ENCODE measurements at regions not wholly inside any gene's neighbourhood (a gene's known extent, or its start where the extent isn't known, plus 50 kb on each side); places are given as distances from the start of the nearest gene placed in this dataset.
"Not testable (repeated sequence)": the region's sequence is repeated elsewhere in the genome, so short reads cannot be mapped to it uniquely, and the experiment has no call there.

DNA sequence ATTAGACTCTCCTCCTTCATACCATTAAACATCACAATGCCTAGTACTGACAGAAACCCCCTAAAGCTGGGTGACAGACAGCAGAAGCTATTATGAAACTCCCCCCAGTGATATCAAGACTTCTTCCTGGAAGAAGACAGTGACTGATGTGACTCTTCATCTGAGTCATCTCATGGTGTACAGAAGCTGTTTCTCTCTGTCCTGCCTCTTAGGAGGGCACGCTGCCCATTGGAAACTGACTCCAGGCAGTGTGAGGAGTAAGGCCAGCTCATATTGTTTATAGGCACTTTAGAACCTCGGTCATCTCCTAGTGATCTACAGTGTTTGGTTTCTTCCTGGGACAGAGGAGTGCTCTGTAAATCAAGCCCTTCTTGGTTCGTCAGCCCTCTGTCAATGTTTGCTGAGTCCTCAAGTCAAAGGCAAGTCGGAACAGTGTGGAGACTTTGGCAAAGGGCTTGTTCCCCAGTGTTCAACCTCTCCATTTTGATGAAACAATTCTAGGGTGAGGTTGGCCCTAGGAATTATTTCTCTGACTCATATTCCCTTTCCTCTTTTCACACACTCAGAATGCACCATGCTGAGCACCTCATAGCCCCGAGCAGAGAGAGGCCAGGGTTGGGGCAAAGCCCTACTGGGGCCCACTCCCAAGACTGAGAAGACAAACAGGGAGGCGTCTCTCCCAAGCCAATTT, 172.5 kb upstream of the TMEM45B start:
- TF ChIP-seq, protein P1, sequence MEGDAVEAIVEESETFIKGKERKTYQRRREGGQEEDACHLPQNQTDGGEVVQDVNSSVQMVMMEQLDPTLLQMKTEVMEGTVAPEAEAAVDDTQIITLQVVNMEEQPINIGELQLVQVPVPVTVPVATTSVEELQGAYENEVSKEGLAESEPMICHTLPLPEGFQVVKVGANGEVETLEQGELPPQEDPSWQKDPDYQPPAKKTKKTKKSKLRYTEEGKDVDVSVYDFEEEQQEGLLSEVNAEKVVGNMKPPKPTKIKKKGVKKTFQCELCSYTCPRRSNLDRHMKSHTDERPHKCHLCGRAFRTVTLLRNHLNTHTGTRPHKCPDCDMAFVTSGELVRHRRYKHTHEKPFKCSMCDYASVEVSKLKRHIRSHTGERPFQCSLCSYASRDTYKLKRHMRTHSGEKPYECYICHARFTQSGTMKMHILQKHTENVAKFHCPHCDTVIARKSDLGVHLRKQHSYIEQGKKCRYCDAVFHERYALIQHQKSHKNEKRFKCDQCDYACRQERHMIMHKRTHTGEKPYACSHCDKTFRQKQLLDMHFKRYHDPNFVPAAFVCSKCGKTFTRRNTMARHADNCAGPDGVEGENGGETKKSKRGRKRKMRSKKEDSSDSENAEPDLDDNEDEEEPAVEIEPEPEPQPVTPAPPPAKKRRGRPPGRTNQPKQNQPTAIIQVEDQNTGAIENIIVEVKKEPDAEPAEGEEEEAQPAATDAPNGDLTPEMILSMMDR (conservative IDR thresholded peaks at IDR 0.05; ENCODE audit: low read depth, low read length), result no peak
- no peak overlapping the region for H3K4me3 ChIP-seq (ENCODE audit: low read depth, low read length)
- DNase-seq (ENCODE audit: low read depth), result no peak

DNA sequence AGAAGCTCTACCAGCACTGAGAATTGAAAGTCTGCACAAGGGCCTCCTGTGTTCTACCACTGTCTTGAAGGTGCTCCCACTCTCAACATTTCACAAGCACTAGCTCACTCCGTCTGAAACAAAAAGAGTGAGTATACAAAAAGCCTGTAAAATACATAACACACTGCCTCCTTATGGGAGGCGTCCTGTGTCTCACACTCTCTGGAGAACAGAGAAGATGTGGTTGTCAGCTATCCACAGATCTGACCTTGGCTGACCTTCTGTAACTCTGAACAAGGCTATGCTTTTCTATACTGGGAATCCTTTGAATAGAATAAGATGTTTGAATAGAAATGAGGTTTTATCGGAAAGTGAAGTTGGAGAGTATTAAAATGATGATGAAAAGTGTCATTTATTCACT, 171.3 kb upstream of the TMEM45B start:
- TF ChIP-seq, protein P1 (conservative IDR thresholded peaks at IDR 0.05; ENCODE audit: low read depth, low read length), result no peak
- DNase-seq (ENCODE audit: low read depth), result no peak

DNA sequence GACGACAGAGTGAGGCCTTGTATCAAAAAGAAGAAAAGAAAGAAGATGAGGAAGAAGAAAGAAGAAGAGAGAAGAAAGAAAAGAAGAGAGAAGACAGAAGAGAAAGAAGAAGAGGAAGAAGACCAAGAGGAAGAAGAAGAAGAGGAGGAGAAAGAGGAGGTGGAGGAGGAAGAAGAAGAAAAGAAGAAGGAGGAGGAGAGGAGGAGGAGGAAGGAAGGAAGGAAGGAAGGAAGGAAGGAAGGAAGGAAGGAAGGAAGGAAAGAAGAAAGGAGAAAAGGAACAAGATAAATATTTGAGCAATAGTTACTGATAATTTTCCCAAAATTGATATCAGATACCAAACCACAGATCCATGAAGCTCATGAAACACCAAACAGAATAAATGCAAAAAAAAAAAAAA, 169.7 kb upstream of the TMEM45B start:
- TF ChIP-seq, protein P1 (conservative IDR thresholded peaks at IDR 0.05; ENCODE audit: low read depth, low read length), result no peak
- DNase-seq (ENCODE audit: low read depth), result no peak
- no peak overlapping the region for H3K4me3 ChIP-seq (ENCODE audit: low read depth, low read length)

More for the DNA sequence above, 171.3 kb upstream of the TMEM45B start:
- H3K4me3 ChIP-seq (ENCODE audit: low read depth, low read length), result no peak overlapping the region

DNA sequence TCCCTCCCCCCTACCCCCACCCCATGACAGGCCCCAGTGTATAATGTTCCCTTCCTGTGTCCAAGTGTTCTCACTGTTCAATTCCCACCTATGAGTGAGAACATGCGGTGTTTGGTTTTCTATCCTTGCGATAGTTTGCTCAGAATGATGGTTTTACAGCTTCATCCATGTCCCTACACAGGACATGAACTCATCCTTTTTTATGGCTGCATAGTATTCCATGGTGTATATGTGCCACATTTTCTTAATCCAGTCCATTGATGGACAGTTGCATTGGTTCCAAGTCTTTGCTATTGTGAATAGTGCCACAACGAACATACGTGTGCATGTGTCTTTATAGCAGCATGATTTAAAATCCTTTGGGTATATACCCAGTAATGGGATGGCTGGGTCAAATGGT, 165.6 kb upstream of the TMEM45B start:
- H3K4me3 ChIP-seq (ENCODE audit: low read depth, low read length); DNase-seq (ENCODE audit: low read depth): not testable (repeated sequence)

DNA sequence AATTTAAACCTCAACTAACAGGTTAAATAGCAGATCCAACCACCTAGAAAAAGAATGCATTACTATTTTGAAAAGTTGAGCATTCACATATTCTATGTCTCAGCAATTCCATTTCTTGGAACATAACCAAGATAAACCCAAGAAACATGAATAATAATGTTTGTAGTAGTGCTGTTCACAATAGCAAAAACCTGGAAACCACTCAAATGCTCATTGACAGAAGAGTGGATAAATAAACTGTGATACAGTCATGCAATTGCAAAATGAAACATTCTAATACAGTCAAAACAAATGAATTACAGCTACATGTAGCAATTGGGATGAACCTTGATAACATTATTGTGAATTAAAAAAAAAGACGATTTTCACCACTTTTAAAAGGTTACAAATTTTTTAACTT, 162.8 kb upstream of the TMEM45B start:
- DNase-seq (ENCODE audit: low read depth), result no peak
- no peak overlapping the region for H3K4me3 ChIP-seq (ENCODE audit: low read depth, low read length)
- TF ChIP-seq, protein P1 (conservative IDR thresholded peaks at IDR 0.05; ENCODE audit: low read depth, low read length), result no peak

DNA sequence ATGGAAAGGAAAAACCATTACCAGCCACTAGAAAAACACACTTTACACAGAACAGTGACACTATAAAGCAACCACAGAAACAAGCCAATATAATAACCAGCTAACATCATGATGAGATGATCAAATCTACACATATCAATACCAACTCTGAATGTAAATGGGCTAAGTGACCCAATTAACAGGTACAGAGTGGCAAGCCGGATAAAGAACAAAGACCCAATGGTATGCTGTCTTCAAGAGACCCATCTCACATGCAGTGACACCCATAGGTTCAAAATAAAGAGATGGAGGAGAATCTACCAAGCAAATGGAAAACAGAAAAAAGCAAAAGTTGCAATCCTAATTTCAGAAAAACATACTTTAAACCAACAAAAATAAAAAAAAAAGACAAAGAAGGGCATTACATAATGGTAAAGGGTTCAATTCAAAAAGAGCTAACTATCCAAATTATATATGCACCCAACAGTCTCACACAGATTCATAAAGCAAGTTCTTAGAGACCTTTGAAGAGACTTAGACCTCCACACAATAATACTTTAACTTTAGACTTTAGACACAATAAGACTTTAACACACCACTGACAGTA, 160.3 kb upstream of the TMEM45B start:
- TF ChIP-seq, protein P1 (conservative IDR thresholded peaks at IDR 0.05; ENCODE audit: low read depth, low read length), result no peak
- H3K4me3 ChIP-seq (ENCODE audit: low read depth, low read length), result no peak overlapping the region
- DNase-seq (ENCODE audit: low read depth), result no peak

DNA sequence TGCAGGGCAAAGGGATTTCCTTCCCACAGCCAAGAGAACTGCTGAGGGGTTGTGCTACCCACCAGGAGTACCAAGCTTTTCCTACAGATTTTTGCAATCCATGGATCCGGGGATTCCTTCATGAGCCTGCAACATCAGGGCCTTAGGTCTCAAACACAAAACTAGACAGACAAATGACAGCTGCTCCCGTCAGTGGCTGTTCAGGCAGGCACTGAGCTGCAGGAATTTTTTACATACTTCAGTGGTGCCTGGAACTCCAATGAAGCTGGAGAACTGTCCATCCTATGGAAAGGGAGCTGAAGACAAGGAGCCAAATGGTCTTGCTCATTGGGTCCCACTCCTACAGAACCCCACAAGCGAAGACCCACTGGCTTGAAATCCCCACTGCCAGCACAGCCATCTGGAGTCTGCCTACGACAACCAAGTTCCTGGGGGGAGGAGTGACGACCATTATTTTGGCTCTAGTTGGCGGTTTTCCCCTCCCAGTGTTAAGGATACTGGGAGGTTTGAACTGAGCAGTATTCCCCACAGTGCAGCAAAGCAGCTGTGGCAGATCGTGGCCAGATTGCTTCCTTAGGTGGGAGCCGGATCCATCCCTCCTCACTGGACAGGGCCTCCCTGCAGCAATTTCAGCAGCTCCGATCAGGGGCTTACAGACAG, 157.7 kb upstream of the TMEM45B start:
- DNase-seq (ENCODE audit: low read depth), result no peak
- H3K4me3 ChIP-seq (ENCODE audit: low read depth, low read length), result no peak overlapping the region
- TF ChIP-seq, protein P1 (conservative IDR thresholded peaks at IDR 0.05; ENCODE audit: low read depth, low read length), result no peak

All from epithelial cell of proximal tubule (primary cell).